Fibroblast of the conjunctiva (primary cell): ENCODE measurements at regions not wholly inside any gene's neighbourhood (a gene's known extent, or its start where the extent isn't known, plus 50 kb on each side); places are given as distances from the start of the nearest gene placed in this dataset.
"Not testable (repeated sequence)": the region's sequence is repeated elsewhere in the genome, so short reads cannot be mapped to it uniquely, and the experiment has no call there.

ENCODE experiments used
- DNase-seq: peaks from one replicate; pipeline ENCODE4 v3.0.0-alpha.2; 2010; ENCODE audit warnings: low read depth

DNA sequence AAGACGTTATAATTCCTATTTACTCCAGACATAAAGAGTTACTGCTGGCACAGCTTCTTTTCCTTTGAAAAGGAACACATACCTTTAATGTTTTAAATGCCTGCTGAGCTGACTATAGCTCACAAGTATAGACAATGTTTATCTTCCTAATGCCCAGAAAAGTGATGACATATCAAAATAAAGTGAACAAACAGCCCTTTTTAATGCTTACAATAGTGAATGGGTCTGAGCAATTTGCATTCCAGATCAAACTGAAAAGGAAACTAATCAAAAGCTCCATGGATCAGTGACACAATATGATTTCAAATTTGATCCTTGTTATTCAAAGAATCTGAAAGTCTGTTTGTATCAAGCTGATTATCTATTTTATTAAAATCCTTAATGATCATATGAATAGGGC lies 233.6 kb upstream of the SEMA3E start:
- no peak for DNase-seq

- no peak for DNase-seq
Observed at GRCh38 chr7:83879063-83879462, 230.1 kb upstream of the SEMA3E start.

DNA sequence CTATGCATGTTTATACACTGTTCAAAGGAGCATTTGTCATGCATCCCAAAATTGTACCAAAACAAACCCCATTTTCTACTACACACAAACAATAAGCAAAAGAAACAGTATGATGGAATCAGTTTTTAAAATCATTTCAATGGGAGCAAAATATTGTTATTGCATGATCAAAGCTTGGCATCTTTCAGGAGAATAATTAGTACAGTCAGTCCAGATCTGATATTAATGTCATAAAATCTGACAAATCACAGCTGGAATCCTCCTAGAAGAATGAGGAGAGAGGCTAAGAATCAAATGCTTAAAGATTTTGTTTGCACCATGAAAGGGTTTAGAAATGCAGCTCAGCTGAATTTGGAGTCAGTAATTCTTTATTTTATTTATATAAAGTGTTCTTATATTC lies 229.7 kb upstream of the SEMA3E start:
- DNase-seq = no peak

DNA sequence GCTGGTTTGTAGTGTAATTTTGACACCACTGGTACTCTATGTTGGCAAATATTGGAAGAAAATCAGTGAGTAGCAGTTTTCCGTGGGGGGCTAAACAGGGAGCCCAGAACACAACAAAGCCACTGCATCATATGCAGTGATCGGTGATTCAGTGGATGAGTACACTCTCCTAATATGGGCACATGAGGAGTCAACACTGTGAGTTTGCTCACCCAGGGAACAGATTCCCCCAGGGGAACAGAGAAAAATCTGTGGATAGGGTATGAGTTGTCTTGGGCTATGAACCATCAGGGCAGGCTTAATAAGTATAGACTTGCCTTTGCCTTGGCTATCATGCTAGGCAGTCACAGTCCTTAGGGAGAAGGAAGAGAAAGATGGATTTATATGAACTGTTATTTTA lies 227.7 kb upstream of the SEMA3E start:
- peak; percentile 53 for DNase-seq

- no peak for DNase-seq
Observed at GRCh38 chr7:83873459-83873858, 224.5 kb upstream of the SEMA3E start.

DNA sequence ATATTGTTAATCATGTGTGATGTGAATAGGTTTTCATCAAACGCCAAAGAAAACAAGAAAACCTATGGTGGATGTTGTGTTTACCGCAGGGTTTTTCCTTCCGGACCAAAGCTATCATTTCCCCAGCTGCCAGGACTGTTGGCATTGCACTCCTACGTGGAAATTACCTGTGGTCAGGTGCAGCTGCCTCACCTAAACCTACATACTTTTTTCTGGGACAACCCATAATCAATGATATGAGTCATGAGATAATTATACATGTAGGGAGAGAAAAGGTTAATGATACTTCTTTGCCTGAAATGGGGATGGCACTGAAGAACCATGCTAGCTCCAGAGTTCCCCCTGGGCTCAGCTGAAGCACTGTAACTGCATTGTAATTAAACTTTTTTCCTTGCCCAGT lies 223.6 kb upstream of the SEMA3E start:
- DNase-seq = no peak

DNA sequence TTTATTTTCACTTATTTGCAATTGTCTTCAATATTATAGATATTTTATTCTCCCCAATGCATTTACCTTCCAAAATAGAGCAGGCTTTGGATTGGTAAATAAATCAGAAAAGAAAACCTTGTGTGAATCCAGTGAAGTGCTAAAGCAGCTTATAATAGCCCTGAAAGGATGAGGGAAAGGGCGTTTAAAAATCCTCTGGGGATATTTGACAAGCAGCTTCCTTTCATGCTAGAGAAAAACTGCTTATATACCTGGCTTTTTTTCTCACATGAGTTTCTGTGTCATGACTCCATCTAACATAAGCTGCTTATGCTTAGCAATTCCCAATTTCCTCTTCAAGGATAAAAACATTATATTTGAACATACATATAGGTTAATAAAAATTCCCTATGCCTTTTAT lies 221.6 kb upstream of the SEMA3E start:
- DNase-seq = no peak

DNA sequence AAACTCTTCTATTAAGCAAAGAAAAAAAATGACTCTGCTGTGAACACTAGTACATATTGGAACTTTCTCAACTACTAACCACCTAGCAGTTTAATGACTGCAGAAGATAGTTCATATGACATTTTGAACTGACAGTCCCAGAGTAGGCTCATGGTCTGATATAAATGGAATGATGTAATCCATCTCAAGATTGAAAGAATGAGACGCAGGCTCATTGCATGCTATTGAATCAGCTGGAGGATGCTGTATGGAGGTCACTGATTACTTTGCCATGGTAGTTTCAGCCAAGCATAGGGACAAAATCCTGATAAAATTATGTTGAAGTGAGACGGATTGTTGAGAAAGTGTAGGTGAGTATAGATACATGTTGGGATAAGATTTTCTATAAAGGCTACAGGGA lies 217.6 kb upstream of the SEMA3E start:
- DNase-seq = no peak

DNA sequence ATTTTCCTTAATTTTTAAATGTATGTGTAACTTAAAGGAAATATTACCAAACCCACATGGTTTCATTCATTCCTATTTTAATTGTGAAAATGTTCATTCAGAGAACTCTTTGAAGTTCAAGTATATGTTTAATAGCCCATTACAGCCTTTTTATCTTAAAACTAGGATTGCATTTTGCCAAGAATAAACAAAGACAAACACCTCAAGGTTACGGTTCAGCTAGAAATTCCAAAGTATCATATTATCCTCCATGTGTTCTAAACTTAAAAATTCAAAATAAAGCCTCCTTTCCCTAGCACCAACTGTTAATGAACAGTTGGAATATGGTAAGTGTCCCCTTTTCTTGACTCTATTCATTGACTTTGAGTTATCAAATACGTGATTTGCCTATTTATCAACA lies 215.6 kb upstream of the SEMA3E start:
- DNase-seq = no peak

- DNase-seq = no peak
Observed at GRCh38 chr7:83863906-83864305, 215.0 kb upstream of the SEMA3E start.

DNA sequence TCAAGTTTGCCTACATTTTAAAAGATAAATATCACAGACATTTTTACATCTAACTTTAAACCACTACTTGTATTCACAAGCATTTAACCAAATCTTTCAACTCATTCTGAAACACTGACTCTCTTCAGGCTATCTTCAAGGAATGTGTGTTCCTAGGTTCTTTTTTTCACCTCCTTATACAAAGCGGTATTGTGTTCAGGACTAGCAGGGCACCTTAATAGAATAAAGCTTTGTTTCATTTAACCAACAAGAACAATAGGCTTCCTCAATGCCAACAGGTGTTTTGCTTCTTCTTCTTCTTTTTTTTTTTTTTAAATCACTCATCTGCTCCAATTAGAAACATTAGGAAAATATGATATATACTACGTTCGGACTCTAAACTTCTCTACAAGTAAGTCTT lies 212.9 kb upstream of the SEMA3E start:
- DNase-seq = no peak

DNA sequence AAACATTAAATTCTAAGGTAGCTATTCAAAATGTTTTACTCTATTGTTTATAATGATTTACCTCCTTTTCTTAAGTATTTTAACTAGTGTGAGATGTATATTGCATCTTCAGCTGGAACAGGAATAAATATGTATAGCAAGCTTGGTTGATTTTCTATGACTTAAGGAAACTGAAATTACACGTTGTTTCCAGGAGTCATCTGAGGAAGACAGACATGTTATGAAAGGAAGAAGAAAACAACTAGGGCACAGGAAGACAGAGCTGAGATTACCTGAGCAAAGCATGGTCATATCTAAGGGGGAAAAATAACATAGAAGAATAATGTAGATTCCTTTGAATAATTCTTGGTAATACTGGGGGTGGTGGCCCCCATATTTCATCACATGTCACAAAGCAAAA lies 210.9 kb upstream of the SEMA3E start:
- DNase-seq = no peak

GRCh38 chr7:83857691-83858090 lies 208.8 kb upstream of the SEMA3E start:
- no peak for DNase-seq

GRCh38 chr7:83856094-83856493 lies 207.2 kb upstream of the SEMA3E start:
- no peak for DNase-seq

GRCh38 chr7:83852136-83852535 lies 203.2 kb upstream of the SEMA3E start:
- no peak for DNase-seq

DNA sequence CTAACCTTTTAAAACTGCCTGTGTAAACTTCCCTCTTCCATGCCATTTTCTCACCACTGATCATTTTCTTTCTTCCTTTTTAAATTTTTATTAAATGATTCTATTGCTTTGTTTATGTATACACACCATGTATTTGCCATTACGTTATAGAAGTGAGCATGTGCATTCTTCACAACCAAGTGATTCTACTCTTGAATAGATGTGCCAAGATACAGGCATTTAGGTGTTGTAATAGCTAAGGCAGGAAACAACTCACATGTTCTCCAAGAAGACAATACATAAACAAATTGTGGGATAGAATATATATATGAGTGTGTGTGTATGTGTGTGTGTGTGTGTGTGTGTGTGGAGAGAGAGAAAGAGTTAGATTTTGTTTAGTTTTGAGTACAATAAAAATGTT lies 202.6 kb upstream of the SEMA3E start:
- DNase-seq = no peak

- no peak for DNase-seq
Observed at GRCh38 chr7:83850941-83851340, 202.0 kb upstream of the SEMA3E start.

DNA sequence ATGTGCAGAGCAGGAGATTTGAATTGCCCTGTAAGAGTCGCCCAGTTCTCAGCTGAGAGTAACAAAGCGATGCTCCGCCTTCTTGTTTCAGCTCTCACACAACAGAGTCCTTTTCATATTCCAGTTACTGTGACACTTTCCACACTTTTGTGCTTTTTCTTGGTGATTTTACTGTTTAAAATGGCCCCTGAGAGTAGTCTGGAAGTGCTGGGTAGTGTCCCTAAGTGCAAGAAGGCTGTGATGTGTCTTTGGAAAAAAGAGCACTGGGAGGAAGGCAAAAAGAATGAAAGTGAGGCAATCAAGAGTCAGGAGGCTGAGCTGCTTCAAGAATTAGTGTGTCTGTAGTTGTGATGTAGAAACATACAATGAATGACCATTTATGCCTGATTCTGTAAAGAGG lies 201.2 kb upstream of the SEMA3E start:
- DNase-seq = no peak

GRCh38 chr7:83849131-83849530 lies 200.2 kb upstream of the SEMA3E start:
- DNase-seq = peak; percentile 54

DNA sequence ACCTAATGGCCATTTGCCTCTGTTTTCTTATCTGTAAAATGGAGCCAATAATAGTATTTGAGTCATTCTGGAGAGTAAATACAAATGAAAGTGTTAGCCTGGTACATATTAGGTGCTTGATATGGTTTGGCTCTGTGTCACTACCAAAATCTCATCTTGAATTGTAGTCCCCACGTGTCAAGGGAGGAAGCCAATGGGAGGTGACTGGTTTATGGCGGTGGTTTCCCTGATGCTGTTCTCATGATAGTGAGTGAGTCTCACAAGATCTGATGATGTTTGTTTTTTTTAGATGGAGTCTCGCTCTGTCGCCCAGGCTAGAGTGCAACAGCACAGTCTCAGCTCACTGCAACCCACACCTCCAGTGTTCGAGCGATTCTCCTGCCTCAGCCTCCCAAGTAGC lies 194.0 kb upstream of the SEMA3E start:
- DNase-seq = no peak

- DNase-seq = no peak
Observed at GRCh38 chr7:83837683-83838082, 188.7 kb upstream of the SEMA3E start.

DNA sequence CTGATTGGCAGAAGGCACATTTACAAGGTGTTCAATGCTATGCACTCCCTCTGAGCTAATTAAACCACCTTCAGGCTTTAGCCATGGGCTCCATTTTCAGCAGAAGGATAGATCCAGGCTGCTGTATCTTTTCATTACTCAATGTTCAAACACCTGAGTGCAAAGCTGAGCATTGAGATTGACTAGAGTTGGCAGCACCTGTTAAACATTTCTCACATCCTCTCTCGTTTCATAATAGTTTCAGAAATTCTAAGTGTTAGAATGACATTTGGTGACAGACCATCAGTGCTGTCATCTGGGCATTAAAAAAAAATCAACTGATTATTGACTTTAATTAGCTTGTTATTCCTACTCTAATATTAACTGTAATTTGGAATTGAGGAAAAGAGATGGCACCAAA lies 187.1 kb upstream of the SEMA3E start:
- DNase-seq = no peak

DNA sequence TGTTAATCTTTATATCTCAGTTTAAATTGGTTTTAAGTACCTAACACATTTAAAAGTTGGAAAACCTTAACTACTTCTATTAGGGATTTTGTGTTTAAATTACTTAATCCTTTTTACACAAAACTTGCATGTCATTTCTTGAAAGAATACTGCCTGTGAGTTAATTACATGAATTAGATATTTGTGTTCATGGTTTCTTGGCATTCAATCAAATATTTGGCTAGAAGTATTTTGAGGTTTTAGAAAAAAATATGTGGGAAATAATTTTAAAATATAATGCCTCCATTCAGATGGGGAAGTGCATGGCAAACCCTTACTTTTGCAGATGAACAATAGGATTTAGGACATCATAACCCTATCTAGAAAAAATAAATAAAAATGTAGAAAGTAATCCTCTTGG lies 186.5 kb upstream of the SEMA3E start:
- DNase-seq = no peak

GRCh38 chr7:83833721-83834120 lies 184.8 kb upstream of the SEMA3E start:
- DNase-seq = not testable (repeated sequence)

GRCh38 chr7:83832009-83832408 lies 183.1 kb upstream of the SEMA3E start:
- DNase-seq = no peak
